22Rv1 (cell line): ENCODE measurements at regions not wholly inside any gene's neighbourhood (a gene's known extent, or its start where the extent isn't known, plus 50 kb on each side); places are given as distances from the start of the nearest gene placed in this dataset.

Experiments used
- ZFX ChIP-seq: fragments of 450-650 bp; IDR thresholded peaks from 2 replicates; pipeline ENCODE4 v1.6.1; 2017; ENCODE audit warnings: antibody characterized with exemption, borderline replicate concordance
- TF ChIP-seq, protein P1 (sequence below): fragments of 450-650 bp; IDR thresholded peaks from 2 replicates; pipeline ENCODE4 v1.5.1; 2017; ENCODE audit warnings: mild to moderate bottlenecking

GRCh38 chr2:108101481-108101880, 115.2 kb downstream of the SLC5A7 start:
- TF ChIP-seq, protein P1, sequence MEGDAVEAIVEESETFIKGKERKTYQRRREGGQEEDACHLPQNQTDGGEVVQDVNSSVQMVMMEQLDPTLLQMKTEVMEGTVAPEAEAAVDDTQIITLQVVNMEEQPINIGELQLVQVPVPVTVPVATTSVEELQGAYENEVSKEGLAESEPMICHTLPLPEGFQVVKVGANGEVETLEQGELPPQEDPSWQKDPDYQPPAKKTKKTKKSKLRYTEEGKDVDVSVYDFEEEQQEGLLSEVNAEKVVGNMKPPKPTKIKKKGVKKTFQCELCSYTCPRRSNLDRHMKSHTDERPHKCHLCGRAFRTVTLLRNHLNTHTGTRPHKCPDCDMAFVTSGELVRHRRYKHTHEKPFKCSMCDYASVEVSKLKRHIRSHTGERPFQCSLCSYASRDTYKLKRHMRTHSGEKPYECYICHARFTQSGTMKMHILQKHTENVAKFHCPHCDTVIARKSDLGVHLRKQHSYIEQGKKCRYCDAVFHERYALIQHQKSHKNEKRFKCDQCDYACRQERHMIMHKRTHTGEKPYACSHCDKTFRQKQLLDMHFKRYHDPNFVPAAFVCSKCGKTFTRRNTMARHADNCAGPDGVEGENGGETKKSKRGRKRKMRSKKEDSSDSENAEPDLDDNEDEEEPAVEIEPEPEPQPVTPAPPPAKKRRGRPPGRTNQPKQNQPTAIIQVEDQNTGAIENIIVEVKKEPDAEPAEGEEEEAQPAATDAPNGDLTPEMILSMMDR = no peak
- TF ChIP-seq ZFX = no peak
